ENCODE measurements at regions not wholly inside any gene's neighbourhood (a gene's known extent, or its start where the extent isn't known, plus 50 kb on each side); places are given as distances from the start of the nearest gene placed in this dataset.

DNA sequence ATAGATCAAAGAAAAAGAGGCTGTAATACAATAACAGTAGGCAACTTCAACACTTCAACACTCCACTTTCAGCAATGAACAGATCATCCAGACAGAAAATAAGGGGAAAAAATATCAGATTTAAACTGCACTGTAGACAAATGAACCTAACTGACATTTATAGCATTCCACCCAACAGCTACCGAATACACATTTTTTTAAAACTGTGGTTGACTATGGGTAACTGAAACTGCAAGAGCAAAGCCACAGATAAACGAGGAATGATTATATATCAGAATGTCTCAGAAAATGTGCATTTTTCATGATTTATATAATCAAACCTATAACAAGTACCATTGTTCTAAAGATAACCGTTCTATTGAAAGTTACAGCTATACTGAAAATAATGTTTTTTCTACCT lies 514.9 kb upstream of the DPPA4 start:
- no peak overlapping the region for H2AFZ ChIP-seq (ENCODE audit: low read length)
- H3K9me3 ChIP-seq (ENCODE audit: control insufficient read depth, low read depth, low read length) = no peaks in the 10 kb centered on the region
- H2BK120ac ChIP-seq (ENCODE audit: low read depth, low read length, poor library complexity, severe bottlenecking) = no peak overlapping the region
- no peak overlapping the region for H2AK5ac ChIP-seq (ENCODE audit: insufficient read length, low read length)
- H4K20me1 ChIP-seq (ENCODE audit: control insufficient read depth, insufficient read depth, insufficient read length) = no peaks in the 10 kb centered on the region
- H4K8ac ChIP-seq (replicated peaks; ENCODE audit: insufficient read length, low read depth, low read length) = no peak overlapping the region
- H3K4me1 ChIP-seq (ENCODE audit: insufficient read depth, low read length) = no peaks in the 10 kb centered on the region
- no peaks in the 10 kb centered on the region for H3K27me3 ChIP-seq (ENCODE audit: insufficient read depth, low read length)
- H2BK12ac ChIP-seq (ENCODE audit: insufficient read length, low read depth, low read length) = no peak overlapping the region
- H3K4ac ChIP-seq (ENCODE audit: low read depth, low read length) = no peak overlapping the region
- H3K23me2 ChIP-seq (ENCODE audit: insufficient read length, low read depth, low read length, poor library complexity, severe bottlenecking) = no peaks in the 10 kb centered on the region
- H3K79me2 ChIP-seq (ENCODE audit: insufficient read depth, low read length) = no peaks in the 10 kb centered on the region
- H3T11ph ChIP-seq (ENCODE audit: low read length) = no peak overlapping the region
- peaks cover 3 to 11% (median 11%) of the 10 kb centered on the region in 3 experiments; a peak in 5 of 7 replicates for H3K36me3 Mint-ChIP-seq (ENCODE audit: insufficient read depth in 1 of 3, low read depth in 3 of 3)
- H2BK5ac ChIP-seq (ENCODE audit: insufficient read length, low read length) = no peak overlapping the region
- H3K9me3 Mint-ChIP-seq = peaks cover 10 to 17% of the 10 kb centered on the region in 2 experiments
- TF ChIP-seq, protein P1, sequence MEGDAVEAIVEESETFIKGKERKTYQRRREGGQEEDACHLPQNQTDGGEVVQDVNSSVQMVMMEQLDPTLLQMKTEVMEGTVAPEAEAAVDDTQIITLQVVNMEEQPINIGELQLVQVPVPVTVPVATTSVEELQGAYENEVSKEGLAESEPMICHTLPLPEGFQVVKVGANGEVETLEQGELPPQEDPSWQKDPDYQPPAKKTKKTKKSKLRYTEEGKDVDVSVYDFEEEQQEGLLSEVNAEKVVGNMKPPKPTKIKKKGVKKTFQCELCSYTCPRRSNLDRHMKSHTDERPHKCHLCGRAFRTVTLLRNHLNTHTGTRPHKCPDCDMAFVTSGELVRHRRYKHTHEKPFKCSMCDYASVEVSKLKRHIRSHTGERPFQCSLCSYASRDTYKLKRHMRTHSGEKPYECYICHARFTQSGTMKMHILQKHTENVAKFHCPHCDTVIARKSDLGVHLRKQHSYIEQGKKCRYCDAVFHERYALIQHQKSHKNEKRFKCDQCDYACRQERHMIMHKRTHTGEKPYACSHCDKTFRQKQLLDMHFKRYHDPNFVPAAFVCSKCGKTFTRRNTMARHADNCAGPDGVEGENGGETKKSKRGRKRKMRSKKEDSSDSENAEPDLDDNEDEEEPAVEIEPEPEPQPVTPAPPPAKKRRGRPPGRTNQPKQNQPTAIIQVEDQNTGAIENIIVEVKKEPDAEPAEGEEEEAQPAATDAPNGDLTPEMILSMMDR (conservative IDR thresholded peaks at IDR 0.05) = no peak
- DNase-seq = no peak
- H4K91ac ChIP-seq (ENCODE audit: insufficient read length, low read depth, low read length) = no peak overlapping the region
- no peak overlapping the region for H3K18ac ChIP-seq (ENCODE audit: insufficient read length, low read depth, low read length)
- no peaks in the 10 kb centered on the region for H3K27me3 Mint-ChIP-seq (ENCODE audit: low read depth)
- no peaks in the 10 kb centered on the region for H3K4me1 Mint-ChIP-seq
- no peak overlapping the region for H2BK20ac ChIP-seq (ENCODE audit: low read depth, low read length, poor library complexity, severe bottlenecking)
- no peak overlapping the region for H3K4me3 Mint-ChIP-seq
- H3K23ac ChIP-seq (ENCODE audit: insufficient read length, low read depth, low read length) = no peak overlapping the region
- H2BK15ac ChIP-seq (ENCODE audit: low read depth, low read length) = no peak overlapping the region
- H3K14ac ChIP-seq (ENCODE audit: insufficient read depth, low read length) = no peak overlapping the region
- H3K56ac ChIP-seq (ENCODE audit: insufficient read length, low read depth, low read length) = no peak overlapping the region
- no peaks in the 10 kb centered on the region for H3K79me1 ChIP-seq (ENCODE audit: insufficient read depth, low read depth, low read length, poor library complexity, severe bottlenecking)
- no peak overlapping the region for H4K5ac ChIP-seq (ENCODE audit: insufficient read length, low read depth, low read length)
- no CpG with 5 or more reads among the region's 3 CpGs for WGBS (ENCODE audit: extremely low coverage, insufficient read length, low lambda C conversion rate)
- H3K9ac ChIP-seq (ENCODE audit: extremely low read depth, insufficient read length, low read length) = no peak overlapping the region
- no peak overlapping the region for H3K27ac Mint-ChIP-seq
- H3K27ac ChIP-seq (ENCODE audit: insufficient read length, low read depth, low read length) = no peak overlapping the region
- H3K4me2 ChIP-seq (ENCODE audit: insufficient read depth, insufficient read length, low read length) = no peak overlapping the region

All from H9 (cell line).